GM12878 (cell line): ENCODE measurements at regions not wholly inside any gene's neighbourhood (a gene's known extent, or its start where the extent isn't known, plus 50 kb on each side); places are given as distances from the start of the nearest gene placed in this dataset.

Experiments used
- ATAC-seq: fragments of 200-7000 bp; cut with Tn5 transposase; 3 replicates; pipeline ENCODE4 v1.9.1; 2020; ENCODE audit warnings: mild to moderate bottlenecking, moderate library complexity
- BruUV-seq: library from RNA; stranded (reverse); fragments of 400-500 nt; replicated peaks from 2 replicates; lab custom pipeline; 2021; lab: Mats Ljungman, UMichigan
- CTCF ChIA-PET: fragments of 300-600 bp; sonication (Branson Sonifier 250); formaldehyde crosslinking; extraction: SDS; loops from one replicate; lab custom pipeline; 2021; ENCODE audit warnings: inconsistent platforms; lab: Yijun Ruan, JAX
- POLR2A ChIA-PET: fragments of 350-600 bp; formaldehyde crosslinking; extraction: SDS; loops from one replicate; lab custom pipeline; 2021; ENCODE audit warnings: inconsistent platforms; lab: Charles Lee
- RAD21 ChIA-PET: fragments of 300-600 bp; sonication (Branson Sonifier 250); formaldehyde crosslinking; loops from one replicate; lab custom pipeline; 2023; ENCODE audit warnings: antibody characterized with exemption; ENCODE audit not compliant: unreplicated experiment; lab: Charles Lee
- SMC1A ChIA-PET: fragments of 300-600 bp; sonication (Branson Sonifier 250); formaldehyde crosslinking; loops from one replicate; lab custom pipeline; 2023; ENCODE audit not compliant: unreplicated experiment, uncharacterized antibody; lab: Charles Lee
- DNase-seq: peaks from one replicate; pipeline ENCODE4 v3.0.0-alpha.2; 2011; ENCODE audit warnings: low read depth, low spot score
- FAIRE-seq: peaks from 3 replicates; lab custom pipeline; 2011; peaks lifted over from hg19 to GRCh38; lab: Jason Lieb, UNC
- H2AFZ ChIP-seq: 2 replicates; pipeline ENCODE4 v1.6.0; 2011; ENCODE audit warnings: low read depth, low read length, control low read depth; ENCODE audit not compliant: control insufficient read depth
- H3K27ac ChIP-seq: 2 replicates; pipeline ENCODE4 v1.5.1; 2011; ENCODE audit warnings: control low read depth; ENCODE audit not compliant: control insufficient read depth, insufficient read depth
- H3K27me3 ChIP-seq, 2 experiments: replicated peaks in 1 of 2; 2 replicates each; pipeline versions ENCODE4 v1.6.0 to v1.6.1; 2011; ENCODE audit warnings: low read length in 1 of 2; ENCODE audit not compliant: control insufficient read depth in 2 of 2, insufficient read depth in 2 of 2
- H3K36me3 ChIP-seq, 2 experiments: 2 replicates each; pipeline ENCODE4 v1.5.1; 2011; ENCODE audit warnings: low read length in 1 of 2; ENCODE audit not compliant: control insufficient read depth in 2 of 2, insufficient read depth in 2 of 2
- H3K4me1 ChIP-seq: 2 replicates; pipeline ENCODE4 v1.6.1; 2011; ENCODE audit warnings: mild to moderate bottlenecking, low read length, moderate library complexity, mixed read lengths; ENCODE audit not compliant: control insufficient read depth, insufficient read depth
- H3K4me2 ChIP-seq: 2 replicates; pipeline ENCODE4 v1.6.0; 2011; ENCODE audit warnings: control low read depth; ENCODE audit not compliant: control insufficient read depth, insufficient read depth
- H3K4me3 ChIP-seq: fragments of 200-600 bp; sonication (generic); 2 replicates; pipeline ENCODE4 v1.5.1; 2016
- H3K79me2 ChIP-seq: 2 replicates; pipeline ENCODE4 v1.6.0; 2011; ENCODE audit warnings: low read length; ENCODE audit not compliant: control insufficient read depth, insufficient read depth
- H3K9ac ChIP-seq: 2 replicates; pipeline ENCODE4 v1.8.0; 2011; ENCODE audit warnings: low read length, control low read depth, mixed read lengths; ENCODE audit not compliant: control insufficient read depth, insufficient read depth
- H3K9me3 ChIP-seq: replicated peaks from 3 replicates; pipeline ENCODE4 v1.5.1; 2011; ENCODE audit warnings: mild to moderate bottlenecking, low read length; ENCODE audit not compliant: control insufficient read depth, insufficient read depth
- H4K20me1 ChIP-seq: 2 replicates; pipeline ENCODE4 v1.6.0; 2011; ENCODE audit not compliant: control insufficient read depth, insufficient read depth
- E4F1 ChIP-seq: fragments of 450-650 bp; IDR thresholded peaks from 2 replicates; pipeline ENCODE4 v1.6.1; 2018; ENCODE audit warnings: borderline replicate concordance, mild to moderate bottlenecking; ENCODE audit not compliant: partially characterized antibody
- ETV6 ChIP-seq, 2 experiments: fragments of 450-650 bp in 1 of 2; IDR thresholded peaks in 1 of 2; conservative IDR thresholded peaks in 1 of 2; 2 replicates each; pipeline ENCODE4 v1.6.1; 2014; ENCODE audit warnings: antibody characterized with exemption in 1 of 2, borderline replicate concordance in 1 of 2, low read depth in 1 of 2, mild to moderate bottlenecking in 1 of 2, moderate library complexity in 1 of 2
- FOXK2 ChIP-seq: fragments of 450-650 bp; IDR thresholded peaks from 2 replicates; pipeline ENCODE4 v1.6.1; 2017; ENCODE audit warnings: mild to moderate bottlenecking, moderate library complexity
- JUND ChIP-seq: IDR thresholded peaks from 2 replicates; pipeline ENCODE4 v1.6.1; 2012; ENCODE audit warnings: low read depth, mild to moderate bottlenecking, low read length, improper control_type of control experiment, moderate library complexity
- NBN ChIP-seq: fragments of 450-650 bp; IDR thresholded peaks from 2 replicates; pipeline ENCODE4 v1.6.1; 2016
- SIN3A ChIP-seq: IDR thresholded peaks from 2 replicates; pipeline ENCODE4 v1.6.1; 2012; ENCODE audit warnings: low read depth, low read length, improper control_type of control experiment
- SMAD1 ChIP-seq: fragments of 450-650 bp; IDR thresholded peaks from 2 replicates; pipeline ENCODE4 v1.6.1; 2018; ENCODE audit warnings: mild to moderate bottlenecking, low read depth; ENCODE audit not compliant: partially characterized antibody
- in situ Hi-C: fragments of 300-500 bp; cut with MboI; formaldehyde crosslinking; loops from 9 replicates; pipeline ENCODE4 v1.14.3; 2018; ENCODE audit warnings: mixed read lengths
- intact Hi-C: fragments of 100-400 bp; cut with micrococcal nuclease; formaldehyde crosslinking; loops from one replicate; pipeline ENCODE4 v1.14.2; 2022; ENCODE audit not compliant: unreplicated experiment
- TF ChIP-seq, protein P1 (sequence below): fragments of 450-650 bp; IDR thresholded peaks from 2 replicates; pipeline ENCODE4 v1.6.1; 2016; ENCODE audit warnings: mild to moderate bottlenecking
- TF ChIP-seq, protein P2 (sequence below): fragments of 450-650 bp; IDR thresholded peaks from 2 replicates; pipeline ENCODE4 v1.6.1; 2014; ENCODE audit warnings: mild to moderate bottlenecking
- TF ChIP-seq, protein P3 (sequence below): fragments of 450-650 bp; formaldehyde crosslinking; IDR thresholded peaks from 2 replicates; pipeline ENCODE4 v1.4.0; 2022; ENCODE audit warnings: mild to moderate bottlenecking, moderate library complexity
- TF ChIP-seq, protein P4 (sequence below): IDR thresholded peaks from 2 replicates; pipeline ENCODE4 v1.6.1; 2012; ENCODE audit warnings: low read depth, low read length, improper control_type of control experiment

GRCh38 chr6:145139140-145139850, 596.0 kb downstream of the EPM2A start (continued):
- TF ChIP-seq E4F1 = no peak
- no peak for TF ChIP-seq SMAD1
- TF ChIP-seq, protein P1, sequence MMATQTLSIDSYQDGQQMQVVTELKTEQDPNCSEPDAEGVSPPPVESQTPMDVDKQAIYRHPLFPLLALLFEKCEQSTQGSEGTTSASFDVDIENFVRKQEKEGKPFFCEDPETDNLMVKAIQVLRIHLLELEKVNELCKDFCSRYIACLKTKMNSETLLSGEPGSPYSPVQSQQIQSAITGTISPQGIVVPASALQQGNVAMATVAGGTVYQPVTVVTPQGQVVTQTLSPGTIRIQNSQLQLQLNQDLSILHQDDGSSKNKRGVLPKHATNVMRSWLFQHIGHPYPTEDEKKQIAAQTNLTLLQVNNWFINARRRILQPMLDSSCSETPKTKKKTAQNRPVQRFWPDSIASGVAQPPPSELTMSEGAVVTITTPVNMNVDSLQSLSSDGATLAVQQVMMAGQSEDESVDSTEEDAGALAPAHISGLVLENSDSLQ = no peak
- TF ChIP-seq SIN3A = no peak
- TF ChIP-seq, protein P2, sequence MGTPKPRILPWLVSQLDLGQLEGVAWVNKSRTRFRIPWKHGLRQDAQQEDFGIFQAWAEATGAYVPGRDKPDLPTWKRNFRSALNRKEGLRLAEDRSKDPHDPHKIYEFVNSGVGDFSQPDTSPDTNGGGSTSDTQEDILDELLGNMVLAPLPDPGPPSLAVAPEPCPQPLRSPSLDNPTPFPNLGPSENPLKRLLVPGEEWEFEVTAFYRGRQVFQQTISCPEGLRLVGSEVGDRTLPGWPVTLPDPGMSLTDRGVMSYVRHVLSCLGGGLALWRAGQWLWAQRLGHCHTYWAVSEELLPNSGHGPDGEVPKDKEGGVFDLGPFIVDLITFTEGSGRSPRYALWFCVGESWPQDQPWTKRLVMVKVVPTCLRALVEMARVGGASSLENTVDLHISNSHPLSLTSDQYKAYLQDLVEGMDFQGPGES = no peak
- TF ChIP-seq ETV6 (conservative IDR thresholded peaks at IDR 0.05 in 1 of 2, IDR thresholded peaks at IDR 0.05 in 1 of 2; ENCODE audit: borderline replicate concordance in 1 of 2, low read depth in 1 of 2) = no peak

- H3K4me1 ChIP-seq = no peaks in the 10 kb centered on the region
- BruUV-seq = no TSS peak
- DNase-seq = no peak
- ChIA-PET RAD21 (no interaction called here), POLR2A (no interaction called here), CTCF (interaction anchor here (1.5 kb wide), 1 partner anchor 555 kb away, joined by 6 read pairs; no protein-coding TSS in a partner anchor), SMC1A (no interaction called here)
- H4K20me1 ChIP-seq = no peaks in the 10 kb centered on the region
- H2AFZ ChIP-seq = no peak overlapping the region
- no peak overlapping the region for H3K27ac ChIP-seq
- ATAC-seq = no peak
- no peaks in the 10 kb centered on the region for H3K79me2 ChIP-seq
- FAIRE-seq = no peak
- H3K27me3 ChIP-seq = no peaks in the 10 kb centered on the region; a peak in 1 of 4 replicates
- no peak overlapping the region for H3K4me3 ChIP-seq
- no peaks in the 10 kb centered on the region for H3K36me3 ChIP-seq
- H3K9ac ChIP-seq = no peak overlapping the region
- no peak overlapping the region for H3K4me2 ChIP-seq
- intact Hi-C loops = no loop called here
- H3K9me3 ChIP-seq = no peaks in the 10 kb centered on the region
- in situ Hi-C loops = no loop called here
- TF ChIP-seq, protein P3, sequence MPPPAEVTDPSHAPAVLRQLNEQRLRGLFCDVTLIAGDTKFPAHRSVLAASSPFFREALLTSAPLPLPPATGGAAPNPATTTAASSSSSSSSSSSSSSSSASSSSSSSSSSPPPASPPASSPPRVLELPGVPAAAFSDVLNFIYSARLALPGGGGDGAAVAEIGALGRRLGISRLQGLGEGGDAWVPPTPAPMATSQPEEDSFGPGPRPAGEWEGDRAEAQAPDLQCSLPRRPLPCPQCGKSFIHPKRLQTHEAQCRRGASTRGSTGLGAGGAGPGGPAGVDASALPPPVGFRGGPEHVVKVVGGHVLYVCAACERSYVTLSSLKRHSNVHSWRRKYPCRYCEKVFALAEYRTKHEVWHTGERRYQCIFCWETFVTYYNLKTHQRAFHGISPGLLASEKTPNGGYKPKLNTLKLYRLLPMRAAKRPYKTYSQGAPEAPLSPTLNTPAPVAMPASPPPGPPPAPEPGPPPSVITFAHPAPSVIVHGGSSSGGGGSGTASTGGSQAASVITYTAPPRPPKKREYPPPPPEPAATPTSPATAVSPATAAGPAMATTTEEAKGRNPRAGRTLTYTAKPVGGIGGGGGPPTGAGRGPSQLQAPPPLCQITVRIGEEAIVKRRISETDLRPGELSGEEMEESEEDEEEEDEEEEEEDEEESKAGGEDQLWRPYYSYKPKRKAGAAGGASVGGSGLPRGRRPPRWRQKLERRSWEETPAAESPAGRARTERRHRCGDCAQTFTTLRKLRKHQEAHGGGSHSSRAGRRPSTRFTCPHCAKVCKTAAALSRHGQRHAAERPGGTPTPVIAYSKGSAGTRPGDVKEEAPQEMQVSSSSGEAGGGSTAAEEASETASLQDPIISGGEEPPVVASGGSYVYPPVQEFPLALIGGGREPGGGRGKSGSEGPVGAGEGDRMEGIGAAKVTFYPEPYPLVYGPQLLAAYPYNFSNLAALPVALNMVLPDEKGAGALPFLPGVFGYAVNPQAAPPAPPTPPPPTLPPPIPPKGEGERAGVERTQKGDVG (CRISPR knock-in tag) = no peak
- TF ChIP-seq E4F1 (no peak), JUND (no peak), FOXK2 (no peak), NBN (no peak)
- TF ChIP-seq, protein P4, sequence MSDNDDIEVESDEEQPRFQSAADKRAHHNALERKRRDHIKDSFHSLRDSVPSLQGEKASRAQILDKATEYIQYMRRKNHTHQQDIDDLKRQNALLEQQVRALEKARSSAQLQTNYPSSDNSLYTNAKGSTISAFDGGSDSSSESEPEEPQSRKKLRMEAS = no peak
Measured at GRCh38 chr6:145139895-145140294, 595.4 kb downstream of the EPM2A start.
